ENCODE measurements at regions not wholly inside any gene's neighbourhood (a gene's known extent, or its start where the extent isn't known, plus 50 kb on each side); places are given as distances from the start of the nearest gene placed in this dataset.

DNA sequence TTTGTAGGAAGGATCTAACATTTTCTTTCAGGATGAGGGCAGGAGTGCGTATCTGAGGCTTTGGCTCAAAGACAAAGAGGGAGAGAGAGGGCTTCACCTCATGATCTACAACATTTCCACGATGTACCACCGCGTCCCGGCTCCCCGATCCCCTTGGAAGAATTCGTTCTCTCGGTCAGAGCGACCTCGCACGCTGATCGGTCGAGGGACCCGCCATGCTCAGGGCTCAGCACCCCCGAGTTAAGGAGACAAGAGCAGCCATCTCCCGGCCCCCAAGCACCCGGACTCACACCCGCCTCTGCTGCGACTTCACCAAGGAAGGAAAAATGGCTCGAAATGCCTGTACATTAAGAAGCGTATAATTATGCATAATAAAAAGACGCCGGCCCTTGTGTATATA, 89.5 kb upstream of the RPL38 start:
- no peak for ATAC-seq
- in situ Hi-C loops (cut with HindIII; ENCODE audit: extremely low pct_ligation_motif_present, low pct_unique_long_range_greater_than_20kb): no loop called here
- peaks cover 16 to 73% of the 10 kb centered on the region in 2 experiments for H3K27me3 ChIP-seq (ENCODE audit: control insufficient read depth in 1 of 2, insufficient read depth in 2 of 2, low read length in 2 of 2)

More for the DNA sequence above, 89.5 kb upstream of the RPL38 start:
- Histone ChIP-seq H3K9me3 (ENCODE audit: low read length) (no peaks in the 10 kb centered on the region), H3K36me3 (replicated peaks in 1 of 2; ENCODE audit: control insufficient read depth in 1 of 2, insufficient read depth in 2 of 2, low read length in 2 of 2) (no peaks in the 10 kb centered on the region), H3K79me2 (ENCODE audit: insufficient read depth, low read length) (no peaks in the 10 kb centered on the region), H3K4me1 (ENCODE audit: insufficient read depth, low read length) (peaks cover 7% of the 10 kb centered on the region; the same call in 1 of the 2 replicates), H3K4me3 (replicated peaks in 1 of 3; ENCODE audit: insufficient read depth in 1 of 3, low read depth in 2 of 3, low read length in 3 of 3) (no peak overlapping the region), H4K20me1 (ENCODE audit: insufficient read depth, low read length) (no peaks in the 10 kb centered on the region), H3K27ac (ENCODE audit: extremely low read length, insufficient read depth, low read length) (no peak overlapping the region), H2AFZ (ENCODE audit: low read length) (no peak overlapping the region), H3K4me2 (ENCODE audit: low read depth, low read length) (no peak overlapping the region), H3K9ac (ENCODE audit: insufficient read depth, low read depth, low read length) (no peak overlapping the region)
- no TSS peak for BruUV-seq (replicated peaks)
- no peak for FAIRE-seq
- 52% methylated on average over 23 of the region's 23 CpGs for WGBS (ENCODE audit: low lambda C conversion rate)
- no peak for DNase-seq (ENCODE audit: low spot score)
- intact Hi-C loops (cut with micrococcal nuclease; ENCODE audit: unreplicated experiment): no loop called here
- TF ChIP-seq ZBTB7A (CRISPR knock-in tag; IDR thresholded peaks at IDR 0.05) (no peak), ZSCAN20 (CRISPR knock-in tag; IDR thresholded peaks at IDR 0.05; ENCODE audit: borderline replicate concordance) (no peak), SPEN (CRISPR knock-in tag; IDR thresholded peaks at IDR 0.05; ENCODE audit: low read depth) (no peak), REL (CRISPR knock-in tag; conservative IDR thresholded peaks at IDR 0.05) (no peak), JUN (CRISPR knock-in tag; IDR thresholded peaks at IDR 0.05) (no peak), ELF4 (CRISPR knock-in tag; IDR thresholded peaks at IDR 0.05; ENCODE audit: borderline replicate concordance) (no peak), ZMAT3 (CRISPR knock-in tag; conservative IDR thresholded peaks at IDR 0.05) (no peak), ZNF207 (IDR thresholded peaks at IDR 0.05; ENCODE audit: borderline replicate concordance) (no peak)
- TF ChIP-seq, protein P1, sequence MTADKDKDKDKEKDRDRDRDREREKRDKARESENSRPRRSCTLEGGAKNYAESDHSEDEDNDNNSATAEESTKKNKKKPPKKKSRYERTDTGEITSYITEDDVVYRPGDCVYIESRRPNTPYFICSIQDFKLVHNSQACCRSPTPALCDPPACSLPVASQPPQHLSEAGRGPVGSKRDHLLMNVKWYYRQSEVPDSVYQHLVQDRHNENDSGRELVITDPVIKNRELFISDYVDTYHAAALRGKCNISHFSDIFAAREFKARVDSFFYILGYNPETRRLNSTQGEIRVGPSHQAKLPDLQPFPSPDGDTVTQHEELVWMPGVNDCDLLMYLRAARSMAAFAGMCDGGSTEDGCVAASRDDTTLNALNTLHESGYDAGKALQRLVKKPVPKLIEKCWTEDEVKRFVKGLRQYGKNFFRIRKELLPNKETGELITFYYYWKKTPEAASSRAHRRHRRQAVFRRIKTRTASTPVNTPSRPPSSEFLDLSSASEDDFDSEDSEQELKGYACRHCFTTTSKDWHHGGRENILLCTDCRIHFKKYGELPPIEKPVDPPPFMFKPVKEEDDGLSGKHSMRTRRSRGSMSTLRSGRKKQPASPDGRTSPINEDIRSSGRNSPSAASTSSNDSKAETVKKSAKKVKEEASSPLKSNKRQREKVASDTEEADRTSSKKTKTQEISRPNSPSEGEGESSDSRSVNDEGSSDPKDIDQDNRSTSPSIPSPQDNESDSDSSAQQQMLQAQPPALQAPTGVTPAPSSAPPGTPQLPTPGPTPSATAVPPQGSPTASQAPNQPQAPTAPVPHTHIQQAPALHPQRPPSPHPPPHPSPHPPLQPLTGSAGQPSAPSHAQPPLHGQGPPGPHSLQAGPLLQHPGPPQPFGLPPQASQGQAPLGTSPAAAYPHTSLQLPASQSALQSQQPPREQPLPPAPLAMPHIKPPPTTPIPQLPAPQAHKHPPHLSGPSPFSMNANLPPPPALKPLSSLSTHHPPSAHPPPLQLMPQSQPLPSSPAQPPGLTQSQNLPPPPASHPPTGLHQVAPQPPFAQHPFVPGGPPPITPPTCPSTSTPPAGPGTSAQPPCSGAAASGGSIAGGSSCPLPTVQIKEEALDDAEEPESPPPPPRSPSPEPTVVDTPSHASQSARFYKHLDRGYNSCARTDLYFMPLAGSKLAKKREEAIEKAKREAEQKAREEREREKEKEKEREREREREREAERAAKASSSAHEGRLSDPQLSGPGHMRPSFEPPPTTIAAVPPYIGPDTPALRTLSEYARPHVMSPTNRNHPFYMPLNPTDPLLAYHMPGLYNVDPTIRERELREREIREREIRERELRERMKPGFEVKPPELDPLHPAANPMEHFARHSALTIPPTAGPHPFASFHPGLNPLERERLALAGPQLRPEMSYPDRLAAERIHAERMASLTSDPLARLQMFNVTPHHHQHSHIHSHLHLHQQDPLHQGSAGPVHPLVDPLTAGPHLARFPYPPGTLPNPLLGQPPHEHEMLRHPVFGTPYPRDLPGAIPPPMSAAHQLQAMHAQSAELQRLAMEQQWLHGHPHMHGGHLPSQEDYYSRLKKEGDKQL (CRISPR knock-in tag; IDR thresholded peaks at IDR 0.05; ENCODE audit: low read depth): no peak
- TF ChIP-seq, protein P2, sequence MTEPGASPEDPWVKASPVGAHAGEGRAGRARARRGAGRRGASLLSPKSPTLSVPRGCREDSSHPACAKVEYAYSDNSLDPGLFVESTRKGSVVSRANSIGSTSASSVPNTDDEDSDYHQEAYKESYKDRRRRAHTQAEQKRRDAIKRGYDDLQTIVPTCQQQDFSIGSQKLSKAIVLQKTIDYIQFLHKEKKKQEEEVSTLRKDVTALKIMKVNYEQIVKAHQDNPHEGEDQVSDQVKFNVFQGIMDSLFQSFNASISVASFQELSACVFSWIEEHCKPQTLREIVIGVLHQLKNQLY (CRISPR knock-in tag; IDR thresholded peaks at IDR 0.05): no peak
- TF ChIP-seq, protein P3, sequence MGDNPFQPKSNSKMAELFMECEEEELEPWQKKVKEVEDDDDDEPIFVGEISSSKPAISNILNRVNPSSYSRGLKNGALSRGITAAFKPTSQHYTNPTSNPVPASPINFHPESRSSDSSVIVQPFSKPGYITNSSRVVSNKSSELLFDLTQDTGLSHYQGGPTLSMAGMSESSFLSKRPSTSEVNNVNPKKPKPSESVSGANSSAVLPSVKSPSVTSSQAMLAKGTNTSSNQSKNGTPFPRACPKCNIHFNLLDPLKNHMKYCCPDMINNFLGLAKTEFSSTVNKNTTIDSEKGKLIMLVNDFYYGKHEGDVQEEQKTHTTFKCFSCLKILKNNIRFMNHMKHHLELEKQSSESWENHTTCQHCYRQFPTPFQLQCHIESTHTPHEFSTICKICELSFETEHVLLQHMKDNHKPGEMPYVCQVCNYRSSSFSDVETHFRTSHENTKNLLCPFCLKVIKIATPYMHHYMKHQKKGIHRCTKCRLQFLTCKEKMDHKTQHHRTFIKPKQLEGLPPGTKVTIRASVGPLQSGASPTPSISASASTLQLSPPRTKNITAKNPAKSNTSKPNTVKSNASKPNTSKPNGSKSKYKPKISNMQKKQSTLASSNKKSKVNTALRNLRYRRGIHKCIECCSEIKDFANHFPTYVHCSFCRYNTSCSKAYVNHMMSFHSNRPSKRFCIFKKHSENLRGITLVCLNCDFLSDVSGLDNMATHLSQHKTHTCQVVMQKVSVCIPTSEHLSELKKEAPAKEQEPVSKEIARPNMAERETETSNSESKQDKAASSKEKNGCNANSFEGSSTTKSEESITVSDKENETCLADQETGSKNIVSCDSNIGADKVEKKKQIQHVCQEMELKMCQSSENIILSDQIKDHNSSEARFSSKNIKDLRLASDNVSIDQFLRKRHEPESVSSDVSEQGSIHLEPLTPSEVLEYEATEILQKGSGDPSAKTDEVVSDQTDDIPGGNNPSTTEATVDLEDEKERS (CRISPR knock-in tag; IDR thresholded peaks at IDR 0.05): no peak
- TF ChIP-seq, protein P4, sequence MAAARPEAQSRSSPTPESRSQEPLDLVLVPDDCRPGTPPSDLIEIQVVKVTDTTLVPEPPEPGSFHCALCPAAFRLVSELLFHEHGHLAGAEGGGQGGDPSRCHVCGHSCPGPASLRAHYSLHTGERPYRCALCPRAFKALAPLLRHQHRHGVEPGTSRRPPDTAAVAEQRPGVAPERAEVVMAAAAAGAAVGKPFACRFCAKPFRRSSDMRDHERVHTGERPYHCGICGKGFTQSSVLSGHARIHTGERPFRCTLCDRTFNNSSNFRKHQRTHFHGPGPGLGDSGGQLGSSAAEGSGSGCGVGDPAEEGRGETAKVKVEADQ (CRISPR knock-in tag; IDR thresholded peaks at IDR 0.05; ENCODE audit: borderline replicate concordance): no peak
- TF ChIP-seq, protein P5, sequence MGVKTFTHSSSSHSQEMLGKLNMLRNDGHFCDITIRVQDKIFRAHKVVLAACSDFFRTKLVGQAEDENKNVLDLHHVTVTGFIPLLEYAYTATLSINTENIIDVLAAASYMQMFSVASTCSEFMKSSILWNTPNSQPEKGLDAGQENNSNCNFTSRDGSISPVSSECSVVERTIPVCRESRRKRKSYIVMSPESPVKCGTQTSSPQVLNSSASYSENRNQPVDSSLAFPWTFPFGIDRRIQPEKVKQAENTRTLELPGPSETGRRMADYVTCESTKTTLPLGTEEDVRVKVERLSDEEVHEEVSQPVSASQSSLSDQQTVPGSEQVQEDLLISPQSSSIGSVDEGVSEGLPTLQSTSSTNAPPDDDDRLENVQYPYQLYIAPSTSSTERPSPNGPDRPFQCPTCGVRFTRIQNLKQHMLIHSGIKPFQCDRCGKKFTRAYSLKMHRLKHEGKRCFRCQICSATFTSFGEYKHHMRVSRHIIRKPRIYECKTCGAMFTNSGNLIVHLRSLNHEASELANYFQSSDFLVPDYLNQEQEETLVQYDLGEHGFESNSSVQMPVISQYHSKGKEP (CRISPR knock-in tag; IDR thresholded peaks at IDR 0.05): no peak
- ChIA-PET CTCF (ENCODE audit: low intra/inter-chr PET ratio, low total read pairs) (no interaction called here), POLR2A (no interaction called here)

All from HepG2 (cell line).